Glutamatergic neuron (in vitro differentiated cells): ENCODE measurements at regions not wholly inside any gene's neighbourhood (a gene's known extent, or its start where the extent isn't known, plus 50 kb on each side); places are given as distances from the start of the nearest gene placed in this dataset.

Experiments
- DNase-seq: peaks from one replicate; pipeline ENCODE4 v3.0.0; 2022
- H3K27ac Mint-ChIP-seq: one replicate; pipeline ENCODE4 v1.8.0; 2020; ENCODE audit warnings: mild to moderate bottlenecking, mixed read lengths, inconsistent platforms; ENCODE audit not compliant: unreplicated experiment
- H3K27me3 Mint-ChIP-seq: one replicate; pipeline ENCODE4 v1.8.0; 2020; ENCODE audit warnings: mild to moderate bottlenecking, moderate library complexity, mixed read lengths, inconsistent platforms; ENCODE audit not compliant: unreplicated experiment
- H3K36me3 Mint-ChIP-seq: one replicate; pipeline ENCODE4 v1.8.0; 2020; ENCODE audit warnings: mild to moderate bottlenecking, mixed read lengths, inconsistent platforms; ENCODE audit not compliant: unreplicated experiment
- H3K4me1 Mint-ChIP-seq: one replicate; pipeline ENCODE4 v1.8.0; 2020; ENCODE audit warnings: mild to moderate bottlenecking, low read depth, mixed read lengths, inconsistent platforms; ENCODE audit not compliant: unreplicated experiment
- H3K4me3 Mint-ChIP-seq: one replicate; pipeline ENCODE4 v1.8.0; 2020; ENCODE audit warnings: mild to moderate bottlenecking, mixed read lengths, inconsistent platforms; ENCODE audit not compliant: unreplicated experiment
- H3K9me3 Mint-ChIP-seq: one replicate; pipeline ENCODE4 v1.8.0; 2020; ENCODE audit warnings: mild to moderate bottlenecking, moderate library complexity, mixed read lengths, inconsistent platforms; ENCODE audit not compliant: unreplicated experiment
- TF ChIP-seq, protein P1 (sequence below): fragments of 200-600 bp; sonication (generic); IDR thresholded peaks from one replicate; pipeline ENCODE4 v1.5.0; 2021; ENCODE audit not compliant: partially characterized antibody, unreplicated experiment

DNA sequence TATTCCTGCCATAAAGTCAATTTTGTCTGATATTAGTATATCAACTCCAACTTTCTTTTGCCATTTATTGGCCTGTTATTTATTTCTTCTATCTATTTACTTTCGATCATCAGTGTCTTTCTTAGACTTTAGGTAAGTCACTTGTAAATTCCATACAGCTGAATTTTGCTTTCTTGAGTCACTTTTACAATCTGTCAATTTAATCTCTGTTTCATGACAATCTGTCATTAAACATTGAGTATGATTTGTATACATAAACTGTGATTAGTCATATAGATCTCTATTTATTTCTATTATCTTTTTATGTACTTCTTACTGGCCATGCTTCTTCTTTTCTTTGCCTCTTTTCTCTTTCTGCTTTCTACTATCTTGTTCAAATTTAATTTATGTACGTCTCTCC, 160.1 kb downstream of the TMA16 start:
- Mint-ChIP-seq H3K9me3 (no peaks in the 10 kb centered on the region), H3K4me3 (no peak overlapping the region)
- TF ChIP-seq, protein P1, sequence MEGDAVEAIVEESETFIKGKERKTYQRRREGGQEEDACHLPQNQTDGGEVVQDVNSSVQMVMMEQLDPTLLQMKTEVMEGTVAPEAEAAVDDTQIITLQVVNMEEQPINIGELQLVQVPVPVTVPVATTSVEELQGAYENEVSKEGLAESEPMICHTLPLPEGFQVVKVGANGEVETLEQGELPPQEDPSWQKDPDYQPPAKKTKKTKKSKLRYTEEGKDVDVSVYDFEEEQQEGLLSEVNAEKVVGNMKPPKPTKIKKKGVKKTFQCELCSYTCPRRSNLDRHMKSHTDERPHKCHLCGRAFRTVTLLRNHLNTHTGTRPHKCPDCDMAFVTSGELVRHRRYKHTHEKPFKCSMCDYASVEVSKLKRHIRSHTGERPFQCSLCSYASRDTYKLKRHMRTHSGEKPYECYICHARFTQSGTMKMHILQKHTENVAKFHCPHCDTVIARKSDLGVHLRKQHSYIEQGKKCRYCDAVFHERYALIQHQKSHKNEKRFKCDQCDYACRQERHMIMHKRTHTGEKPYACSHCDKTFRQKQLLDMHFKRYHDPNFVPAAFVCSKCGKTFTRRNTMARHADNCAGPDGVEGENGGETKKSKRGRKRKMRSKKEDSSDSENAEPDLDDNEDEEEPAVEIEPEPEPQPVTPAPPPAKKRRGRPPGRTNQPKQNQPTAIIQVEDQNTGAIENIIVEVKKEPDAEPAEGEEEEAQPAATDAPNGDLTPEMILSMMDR: no peak

DNA sequence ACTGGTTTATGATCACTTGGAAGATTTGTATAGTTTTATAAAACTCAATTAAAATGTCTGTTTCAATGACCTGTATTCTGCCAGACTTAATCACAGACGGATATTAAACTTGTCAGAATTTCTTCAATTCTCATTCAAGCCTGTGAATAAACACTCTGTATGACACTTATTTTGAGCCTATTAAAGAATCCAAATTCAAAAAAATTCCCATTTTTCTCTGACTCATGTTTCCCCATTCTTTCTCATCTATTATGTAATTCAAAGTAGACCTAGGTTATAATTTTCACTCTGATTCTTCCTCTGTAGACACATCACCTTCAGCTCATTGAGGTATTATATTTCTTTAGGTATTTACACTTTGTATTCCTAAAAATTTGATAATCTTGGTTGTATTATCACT, 166.1 kb downstream of the TMA16 start:
- H3K36me3 Mint-ChIP-seq: no peaks in the 10 kb centered on the region
- TF ChIP-seq, protein P1: no peak
- DNase-seq: no peak
- H3K27ac Mint-ChIP-seq: no peak overlapping the region
- H3K9me3 Mint-ChIP-seq: no peaks in the 10 kb centered on the region
- no peak overlapping the region for H3K4me3 Mint-ChIP-seq
- H3K27me3 Mint-ChIP-seq: peaks cover 3% of the 10 kb centered on the region
- no peaks in the 10 kb centered on the region for H3K4me1 Mint-ChIP-seq

More for the DNA sequence above, 160.1 kb downstream of the TMA16 start:
- H3K4me1 Mint-ChIP-seq: no peaks in the 10 kb centered on the region
- DNase-seq: no peak
- H3K36me3 Mint-ChIP-seq: no peaks in the 10 kb centered on the region
- no peak overlapping the region for H3K27ac Mint-ChIP-seq
- H3K27me3 Mint-ChIP-seq: no peaks in the 10 kb centered on the region

GRCh38 chr4:163662768-163663167, 168.3 kb downstream of the TMA16 start:
- no peak overlapping the region for H3K4me3 Mint-ChIP-seq
- H3K9me3 Mint-ChIP-seq: no peaks in the 10 kb centered on the region
- H3K36me3 Mint-ChIP-seq: no peaks in the 10 kb centered on the region
- TF ChIP-seq, protein P1: no peak
- no peak for DNase-seq
- H3K27ac Mint-ChIP-seq: no peak overlapping the region
- no peaks in the 10 kb centered on the region for H3K4me1 Mint-ChIP-seq
- H3K27me3 Mint-ChIP-seq: peaks cover 3% of the 10 kb centered on the region

DNA sequence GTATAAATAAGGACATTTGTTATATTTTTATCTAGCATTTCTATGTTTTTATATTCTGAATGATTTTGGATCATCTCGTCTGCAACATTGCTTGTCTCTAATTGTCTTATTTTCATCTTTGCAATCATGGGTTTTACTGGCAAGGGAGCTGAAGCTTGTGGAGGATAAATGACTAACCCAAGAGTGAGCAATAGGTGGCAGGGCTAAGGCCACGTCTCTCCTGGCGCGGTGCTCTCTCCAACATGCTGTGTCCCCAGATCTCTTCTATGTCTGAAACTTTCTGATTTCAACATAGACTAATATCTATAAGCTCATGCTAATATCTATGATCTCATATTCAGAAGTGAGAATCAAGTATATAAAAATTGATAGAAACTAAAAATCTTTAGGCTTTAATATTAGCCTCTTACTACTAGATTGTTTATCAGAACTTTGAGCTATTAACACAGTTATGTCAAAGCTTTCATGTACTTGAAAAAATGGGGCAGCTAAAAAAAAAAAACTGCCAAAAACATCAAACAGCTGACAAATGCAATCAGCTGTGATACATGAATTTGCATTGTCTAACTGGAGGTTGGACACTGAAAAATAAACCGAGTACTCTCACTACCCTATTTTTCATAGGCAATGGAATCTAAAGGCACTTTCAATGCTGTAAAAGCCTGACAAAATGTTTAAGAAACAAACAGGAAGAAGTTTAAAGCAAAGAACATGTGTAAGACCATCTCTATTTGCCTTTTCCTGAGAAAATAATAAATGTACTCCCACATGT, 169.2 kb downstream of the TMA16 start:
- Mint-ChIP-seq H3K27me3 (peaks cover 3% of the 10 kb centered on the region), H3K4me3 (no peak overlapping the region), H3K27ac (no peak overlapping the region), H3K4me1 (no peaks in the 10 kb centered on the region), H3K36me3 (no peaks in the 10 kb centered on the region), H3K9me3 (no peaks in the 10 kb centered on the region)
- DNase-seq: no peak
- TF ChIP-seq, protein P1: no peak

- no peaks in the 10 kb centered on the region for H3K9me3 Mint-ChIP-seq
- no peak for DNase-seq
- TF ChIP-seq, protein P1: no peak
- H3K27ac Mint-ChIP-seq: no peak overlapping the region
- peaks cover 3% of the 10 kb centered on the region for H3K27me3 Mint-ChIP-seq
- H3K4me1 Mint-ChIP-seq: no peaks in the 10 kb centered on the region
- H3K4me3 Mint-ChIP-seq: no peak overlapping the region
- H3K36me3 Mint-ChIP-seq: no peaks in the 10 kb centered on the region
Measured at GRCh38 chr4:163665101-163665500, 170.6 kb downstream of the TMA16 start.
